ENCODE measurements at regions not wholly inside any gene's neighbourhood (a gene's known extent, or its start where the extent isn't known, plus 50 kb on each side); places are given as distances from the start of the nearest gene placed in this dataset.

DNA sequence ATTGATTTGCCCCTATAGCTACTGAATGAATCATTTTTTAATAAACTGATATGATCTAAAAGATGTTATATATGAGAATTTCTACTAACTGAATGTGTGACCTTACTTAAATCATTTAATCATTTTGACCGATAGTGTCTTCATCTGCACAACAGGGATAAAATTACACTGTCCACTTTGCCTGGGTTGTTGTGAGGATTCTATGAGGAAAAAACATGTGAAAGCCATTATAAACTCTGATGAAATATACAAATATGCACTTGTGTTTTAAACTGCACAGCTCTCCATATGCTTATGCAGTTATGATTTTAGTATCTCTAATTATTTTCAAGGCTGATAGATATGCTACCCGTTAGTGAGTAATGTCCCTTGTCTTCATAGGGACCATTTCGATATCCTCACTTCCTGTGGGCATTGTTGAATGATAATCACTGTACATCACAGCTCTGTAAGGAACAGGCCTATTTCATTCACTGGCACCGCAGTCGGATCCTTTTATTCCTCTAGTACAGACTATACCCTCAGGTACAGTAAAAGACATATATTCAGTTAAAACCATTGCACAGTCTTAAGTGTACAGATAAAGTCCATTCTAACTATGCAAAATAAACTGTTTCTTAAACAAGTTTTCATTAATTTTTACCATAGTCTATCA lies 88.7 kb upstream of the RAP1B start:
- H3K4me3 ChIP-seq (ENCODE audit: low read depth, low read length): no peak overlapping the region
- no peak for DNase-seq (ENCODE audit: low read depth)
- TF ChIP-seq, protein P1, sequence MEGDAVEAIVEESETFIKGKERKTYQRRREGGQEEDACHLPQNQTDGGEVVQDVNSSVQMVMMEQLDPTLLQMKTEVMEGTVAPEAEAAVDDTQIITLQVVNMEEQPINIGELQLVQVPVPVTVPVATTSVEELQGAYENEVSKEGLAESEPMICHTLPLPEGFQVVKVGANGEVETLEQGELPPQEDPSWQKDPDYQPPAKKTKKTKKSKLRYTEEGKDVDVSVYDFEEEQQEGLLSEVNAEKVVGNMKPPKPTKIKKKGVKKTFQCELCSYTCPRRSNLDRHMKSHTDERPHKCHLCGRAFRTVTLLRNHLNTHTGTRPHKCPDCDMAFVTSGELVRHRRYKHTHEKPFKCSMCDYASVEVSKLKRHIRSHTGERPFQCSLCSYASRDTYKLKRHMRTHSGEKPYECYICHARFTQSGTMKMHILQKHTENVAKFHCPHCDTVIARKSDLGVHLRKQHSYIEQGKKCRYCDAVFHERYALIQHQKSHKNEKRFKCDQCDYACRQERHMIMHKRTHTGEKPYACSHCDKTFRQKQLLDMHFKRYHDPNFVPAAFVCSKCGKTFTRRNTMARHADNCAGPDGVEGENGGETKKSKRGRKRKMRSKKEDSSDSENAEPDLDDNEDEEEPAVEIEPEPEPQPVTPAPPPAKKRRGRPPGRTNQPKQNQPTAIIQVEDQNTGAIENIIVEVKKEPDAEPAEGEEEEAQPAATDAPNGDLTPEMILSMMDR (IDR thresholded peaks at IDR 0.05; ENCODE audit: control insufficient read depth, extremely low read depth, insufficient read depth): no peak

DNA sequence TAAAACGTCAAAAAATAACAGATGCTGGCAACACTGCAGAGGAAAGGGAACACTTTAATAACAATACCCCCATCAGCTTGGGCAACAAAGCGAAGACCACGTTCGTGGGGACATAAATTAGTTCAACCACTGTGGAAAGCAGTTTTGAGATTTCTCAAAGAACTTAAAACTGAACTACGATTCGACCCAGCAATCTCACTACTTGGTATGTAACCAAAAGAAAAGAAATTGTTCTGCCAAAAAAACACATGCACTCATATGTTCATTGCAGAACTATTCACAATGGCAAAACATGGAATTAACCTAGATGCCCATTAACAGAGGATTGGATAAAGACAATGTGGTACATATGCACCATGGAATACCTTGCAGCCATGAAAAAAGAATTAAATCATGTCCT lies 81.2 kb upstream of the RAP1B start:
- TF ChIP-seq, protein P1 (IDR thresholded peaks at IDR 0.05; ENCODE audit: control insufficient read depth, extremely low read depth, insufficient read depth): no peak
- H3K4me3 ChIP-seq (ENCODE audit: low read depth, low read length): no peak overlapping the region
- DNase-seq (ENCODE audit: low read depth): no peak

DNA sequence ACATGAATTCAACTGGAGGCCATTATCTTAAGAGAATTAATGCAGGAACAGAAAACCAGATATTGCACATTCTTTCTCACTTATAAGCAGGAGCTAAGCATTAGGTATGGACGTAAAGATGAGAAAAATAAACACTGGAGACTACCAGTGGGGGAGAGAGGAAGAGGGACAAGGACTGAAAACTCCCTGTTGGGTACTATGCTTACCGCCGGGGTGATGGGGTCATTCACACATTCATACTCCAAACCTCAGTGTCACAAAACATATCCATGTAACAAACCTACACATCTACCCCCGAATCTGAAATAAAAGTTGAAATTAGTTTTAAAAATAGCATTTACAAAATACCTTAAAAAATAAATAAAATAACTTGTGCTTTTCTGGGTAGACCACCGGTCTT lies 80.8 kb upstream of the RAP1B start:
- DNase-seq (ENCODE audit: low read depth): no peak
- no peak overlapping the region for H3K4me3 ChIP-seq (ENCODE audit: low read depth, low read length)
- TF ChIP-seq, protein P1 (IDR thresholded peaks at IDR 0.05; ENCODE audit: control insufficient read depth, extremely low read depth, insufficient read depth): no peak

DNA sequence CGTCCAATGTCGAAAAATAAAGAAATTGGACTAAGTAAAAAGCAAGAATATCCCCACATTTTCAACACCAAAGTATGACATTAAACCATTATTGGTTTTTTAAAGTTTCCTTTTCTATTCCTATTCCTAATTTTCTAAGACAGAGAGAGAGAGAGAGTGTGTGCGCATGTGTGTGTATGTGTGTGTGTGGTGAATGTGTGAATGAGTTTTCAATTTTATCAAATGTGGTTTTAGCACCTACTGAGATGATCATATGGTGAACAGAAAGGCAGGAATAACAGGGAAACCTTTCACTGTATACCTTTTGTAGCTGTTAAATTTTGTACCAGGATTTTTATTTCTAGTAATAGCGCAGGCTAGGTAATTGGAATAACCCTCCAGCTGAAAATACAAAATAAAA lies 80.4 kb upstream of the RAP1B start:
- DNase-seq (ENCODE audit: low read depth): no peak
- TF ChIP-seq, protein P1 (IDR thresholded peaks at IDR 0.05; ENCODE audit: control insufficient read depth, extremely low read depth, insufficient read depth): no peak
- H3K4me3 ChIP-seq (ENCODE audit: low read depth, low read length): no peak overlapping the region

DNA sequence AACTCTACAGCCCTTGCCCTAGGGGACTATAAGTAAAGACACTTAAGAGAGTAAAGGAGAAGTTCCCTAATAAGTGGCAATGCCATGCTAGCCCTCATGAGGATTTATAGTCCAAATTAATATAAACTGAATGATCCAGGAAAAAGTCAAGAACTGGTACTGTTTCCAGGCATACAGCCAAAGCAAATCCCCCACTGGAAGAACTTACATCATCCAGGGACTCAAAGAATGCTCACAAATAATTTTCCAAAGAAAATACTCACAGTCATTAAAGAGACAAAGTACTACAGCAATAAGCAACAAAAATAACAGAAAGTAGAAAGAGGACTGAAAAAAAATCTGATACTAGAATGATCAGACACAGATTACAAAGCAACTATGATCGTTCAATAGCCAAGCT lies 79.7 kb upstream of the RAP1B start:
- H3K4me3 ChIP-seq (ENCODE audit: low read depth, low read length): no peak overlapping the region
- TF ChIP-seq, protein P1 (IDR thresholded peaks at IDR 0.05; ENCODE audit: control insufficient read depth, extremely low read depth, insufficient read depth): no peak
- no peak for DNase-seq (ENCODE audit: low read depth)

DNA sequence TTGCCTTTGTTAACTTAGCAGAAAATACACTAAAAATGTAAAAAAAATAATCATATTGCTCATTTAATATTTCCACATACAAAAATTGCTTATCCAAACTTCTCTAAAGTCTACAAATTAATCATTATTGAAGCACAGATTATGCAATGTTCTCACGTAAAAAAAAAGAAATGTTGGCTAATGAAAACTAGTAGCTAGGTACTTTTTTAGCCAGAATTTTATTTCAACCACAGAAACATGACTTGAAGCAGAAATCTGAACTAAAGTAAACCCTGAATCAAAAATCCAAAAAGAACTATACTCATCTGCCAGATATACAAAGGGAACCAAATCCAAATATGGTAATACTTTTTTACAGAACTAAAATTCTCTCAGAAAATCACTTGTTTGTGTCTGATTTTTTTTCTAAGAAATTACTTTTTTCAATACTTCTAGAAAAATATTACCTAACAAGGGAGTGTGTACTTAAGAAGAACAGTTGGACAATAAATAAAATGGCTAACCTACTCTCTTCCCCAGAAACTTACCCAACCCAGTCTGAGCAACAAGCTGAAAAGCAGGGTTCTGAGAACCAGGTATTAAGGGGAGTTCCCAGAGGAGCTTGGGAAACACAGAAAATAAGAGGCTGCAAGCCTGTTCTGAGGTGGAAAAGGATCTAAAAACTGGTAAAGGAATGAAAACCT lies 78.4 kb upstream of the RAP1B start:
- no peak overlapping the region for H3K4me3 ChIP-seq (ENCODE audit: low read depth, low read length)
- TF ChIP-seq, protein P1 (IDR thresholded peaks at IDR 0.05; ENCODE audit: control insufficient read depth, extremely low read depth, insufficient read depth): no peak
- no peak for DNase-seq (ENCODE audit: low read depth)

DNA sequence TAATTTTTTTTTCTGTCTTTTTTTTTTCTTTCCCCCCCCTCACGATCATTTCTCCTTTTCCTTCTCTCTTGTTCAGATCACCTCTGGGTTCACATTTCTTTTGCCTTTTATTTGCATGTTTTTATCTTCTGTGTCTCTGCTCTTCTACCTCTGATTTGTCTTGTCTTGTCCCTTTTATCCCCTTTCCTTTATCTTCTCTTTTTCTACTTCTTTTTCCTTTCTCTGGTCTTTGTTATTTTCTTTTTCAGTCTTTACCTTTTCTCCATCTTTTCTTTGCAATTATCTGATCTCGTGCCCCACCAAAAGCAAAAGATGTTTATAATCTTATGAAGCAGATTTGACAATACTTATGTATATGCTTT lies 77.8 kb upstream of the RAP1B start:
- TF ChIP-seq, protein P1 (IDR thresholded peaks at IDR 0.05; ENCODE audit: control insufficient read depth, extremely low read depth, insufficient read depth): no peak
- H3K4me3 ChIP-seq (ENCODE audit: low read depth, low read length): no peak overlapping the region
- DNase-seq (ENCODE audit: low read depth): no peak

Measured in LNCaP clone FGC (cell line).